ENCODE measurements at regions not wholly inside any gene's neighbourhood (a gene's known extent, or its start where the extent isn't known, plus 50 kb on each side); places are given as distances from the start of the nearest gene placed in this dataset.

GRCh38 chr13:65453982-65454381 is 1776.2 kb downstream of the PCDH9 start:
- Mint-ChIP-seq H3K4me3 (no peak overlapping the region), H3K27me3 (no peaks in the 10 kb centered on the region), H3K9me3 (peaks cover 2% of the 10 kb centered on the region), H3K27ac (no peak overlapping the region), H3K4me1 (ENCODE audit: low read depth) (no peaks in the 10 kb centered on the region), H3K36me3 (ENCODE audit: low read depth) (no peaks in the 10 kb centered on the region)
- Histone ChIP-seq H3K27me3 (ENCODE audit: control insufficient read depth in 1 of 2, insufficient read depth in 2 of 2, low read length in 2 of 2) (no peaks in the 10 kb centered on the region), H3K9me3 (ENCODE audit: control insufficient read depth in 1 of 2, insufficient read depth in 1 of 2, low read length in 2 of 2) (peaks cover 0 to 5% of the 10 kb centered on the region in 2 experiments), H3K4me1 (ENCODE audit: insufficient read depth, low read length) (no peaks in the 10 kb centered on the region), H3K36me3 (ENCODE audit: insufficient read depth, low read length) (no peaks in the 10 kb centered on the region), H3K4me3 (ENCODE audit: low read length) (no peak overlapping the region), H3K27ac (ENCODE audit: low read depth in 1 of 2, low read length in 2 of 2) (no peak overlapping the region)
- no peak for ATAC-seq (ENCODE audit: poor library complexity)
- intact Hi-C loops (cut with DNase I, micrococcal nuclease): no loop called here
- DNase-seq: no peak
- ChIA-PET POLR2A (no interaction called here), CTCF (no interaction called here)
- TF ChIP-seq CTCF (IDR thresholded peaks at IDR 0.05): no peak

GRCh38 chr13:65445340-65445739 is 1784.8 kb downstream of the PCDH9 start:
- intact Hi-C loops (cut with DNase I, micrococcal nuclease): no loop called here
- POLR2A ChIA-PET: no interaction called here
- Histone ChIP-seq H3K4me1 (ENCODE audit: insufficient read depth, low read length) (no peaks in the 10 kb centered on the region), H3K36me3 (ENCODE audit: insufficient read depth, low read length) (no peaks in the 10 kb centered on the region), H3K27ac (ENCODE audit: low read depth in 1 of 2, low read length in 2 of 2) (no peak overlapping the region), H3K4me3 (ENCODE audit: low read length) (no peak overlapping the region), H3K9me3 (ENCODE audit: control insufficient read depth in 1 of 2, insufficient read depth in 1 of 2, low read length in 2 of 2) (peaks cover 0 to 11% of the 10 kb centered on the region in 2 experiments), H3K27me3 (ENCODE audit: control insufficient read depth in 1 of 2, insufficient read depth in 2 of 2, low read length in 2 of 2) (no peaks in the 10 kb centered on the region)
- Mint-ChIP-seq H3K4me3 (no peak overlapping the region), H3K36me3 (ENCODE audit: low read depth) (no peaks in the 10 kb centered on the region), H3K27ac (no peak overlapping the region), H3K9me3 (peaks cover 18% of the 10 kb centered on the region), H3K27me3 (no peaks in the 10 kb centered on the region), H3K4me1 (ENCODE audit: low read depth) (no peaks in the 10 kb centered on the region)
- DNase-seq (no peak), ATAC-seq (ENCODE audit: poor library complexity) (no peak)
- no peak for TF ChIP-seq CTCF (IDR thresholded peaks at IDR 0.05)
- CTCF ChIA-PET: no interaction called here

- H3K4me3 ChIP-seq (ENCODE audit: low read length): no peak overlapping the region
- Mint-ChIP-seq H3K4me1 (ENCODE audit: low read depth) (no peaks in the 10 kb centered on the region), H3K9me3 (peaks cover 15% of the 10 kb centered on the region), H3K27ac (no peak overlapping the region), H3K4me3 (no peak overlapping the region), H3K36me3 (ENCODE audit: low read depth) (no peaks in the 10 kb centered on the region), H3K27me3 (no peaks in the 10 kb centered on the region)
- H3K27ac ChIP-seq (ENCODE audit: low read depth in 1 of 2, low read length in 2 of 2): no peak overlapping the region
- H3K36me3 ChIP-seq (ENCODE audit: insufficient read depth, low read length): no peaks in the 10 kb centered on the region
- ATAC-seq (ENCODE audit: poor library complexity) (no peak), DNase-seq (no peak)
- CTCF ChIA-PET: no interaction called here
- intact Hi-C loops (cut with DNase I, micrococcal nuclease): no loop called here
- H3K27me3 ChIP-seq (ENCODE audit: control insufficient read depth in 1 of 2, insufficient read depth in 2 of 2, low read length in 2 of 2): no peaks in the 10 kb centered on the region
- POLR2A ChIA-PET: no interaction called here
- no peaks in the 10 kb centered on the region for H3K4me1 ChIP-seq (ENCODE audit: insufficient read depth, low read length)
- no peak for TF ChIP-seq CTCF (IDR thresholded peaks at IDR 0.05)
- H3K9me3 ChIP-seq (ENCODE audit: control insufficient read depth in 1 of 2, insufficient read depth in 1 of 2, low read length in 2 of 2): peaks cover 0 to 8% of the 10 kb centered on the region in 2 experiments
These were observed 1794.5 kb downstream of the PCDH9 start for GRCh38 chr13:65435590-65435989.
